H1 (cell line): ENCODE measurements at regions not wholly inside any gene's neighbourhood (a gene's known extent, or its start where the extent isn't known, plus 50 kb on each side); places are given as distances from the start of the nearest gene placed in this dataset.

Experiments used
- CTCF ChIA-PET: fragments of 300-600 bp; sonication (Branson Sonifier 250); formaldehyde crosslinking; loops from one replicate; lab custom pipeline; 2021; ENCODE audit not compliant: partially characterized antibody; lab: Charles Lee
- POLR2A ChIA-PET: fragments of 300-600 bp; sonication (Branson Sonifier 250); formaldehyde crosslinking; loops from one replicate; lab custom pipeline; 2021; ENCODE audit warnings: inconsistent platforms; ENCODE audit not compliant: partially characterized antibody; lab: Charles Lee
- DNase-seq, 2 experiments: peaks; one replicate each; pipeline versions ENCODE4 v3.0.0 to v3.0.0-alpha.2; 2010 to 2022; ENCODE audit warnings: low spot score in 2 of 2, low read depth in 1 of 2, mixed read lengths in 1 of 2
- FAIRE-seq: peaks from 2 replicates; lab custom pipeline; 2011; peaks lifted over from hg19 to GRCh38; lab: Jason Lieb, UNC
- H2AFZ ChIP-seq: 2 replicates; pipeline ENCODE4 v1.8.1; 2012; ENCODE audit warnings: low read length, inconsistent platforms
- H2AK5ac ChIP-seq: 2 replicates; pipeline ENCODE4 v1.6.1; 2013; ENCODE audit warnings: low read depth, low read length
- H2BK120ac ChIP-seq: replicated peaks from 2 replicates; pipeline ENCODE3; 2013; ENCODE audit warnings: low read depth, low read length, inconsistent platforms
- H2BK12ac ChIP-seq: 2 replicates; pipeline ENCODE4 v1.6.1; 2013; ENCODE audit warnings: low read depth, low read length
- H2BK15ac ChIP-seq: 2 replicates; pipeline ENCODE4 v1.6.1; 2013; ENCODE audit warnings: low read length
- H2BK20ac ChIP-seq: 2 replicates; pipeline ENCODE4 v1.6.1; 2013; ENCODE audit warnings: low read length
- H2BK5ac ChIP-seq: 2 replicates; pipeline ENCODE4 v1.6.1; 2013; ENCODE audit warnings: low read depth, low read length
- H3K14ac ChIP-seq: 2 replicates; pipeline ENCODE4 v1.6.1; 2013; ENCODE audit warnings: inconsistent platforms; ENCODE audit not compliant: insufficient read length
- H3K18ac ChIP-seq: 2 replicates; pipeline ENCODE4 v1.6.1; 2013; ENCODE audit warnings: low read length; ENCODE audit errors: extremely low read depth
- H3K23ac ChIP-seq: 2 replicates; pipeline ENCODE4 v1.6.1; 2013; ENCODE audit warnings: inconsistent platforms; ENCODE audit not compliant: insufficient read length
- H3K23me2 ChIP-seq: 2 replicates; pipeline ENCODE4 v1.6.1; 2013; ENCODE audit warnings: low read depth, low read length
- H3K27ac ChIP-seq: 2 replicates; pipeline ENCODE4 v1.6.1; 2011; ENCODE audit warnings: low read depth, low read length, inconsistent platforms
- H3K27me3 ChIP-seq, 4 experiments: replicated peaks in 1 of 4; 1 replicate in 1 of 4; 2 replicates in 3 of 4; pipeline versions ENCODE4 v1.6.1 to v1.8.1; 2011 to 2013; ENCODE audit warnings: low read length in 3 of 4, mild to moderate bottlenecking in 3 of 4, inconsistent platforms in 2 of 4, mixed read lengths in 2 of 4, moderate library complexity in 1 of 4; ENCODE audit not compliant: control insufficient read depth in 3 of 4, insufficient read depth in 3 of 4; ENCODE audit errors: extremely low read depth in 1 of 4
- H3K36me3 ChIP-seq, 4 experiments: 2 replicates each; pipeline versions ENCODE4 v1.6.1 to v1.8.1; 2011 to 2013; ENCODE audit warnings: mild to moderate bottlenecking in 4 of 4, low read length in 3 of 4, moderate library complexity in 2 of 4, control low read depth in 1 of 4, inconsistent platforms in 1 of 4; ENCODE audit not compliant: insufficient read depth in 4 of 4, control insufficient read depth in 2 of 4
- H3K4ac ChIP-seq: replicated peaks from 2 replicates; pipeline ENCODE3; 2013; ENCODE audit warnings: low read length, low read depth, mixed read lengths, inconsistent platforms; ENCODE audit not compliant: insufficient read length
- H3K4me1 ChIP-seq, 4 experiments: replicated peaks in 1 of 4; 1 replicate in 1 of 4; 2 replicates in 3 of 4; pipeline versions ENCODE4 v1.6.1 to v1.8.1; 2011 to 2013; ENCODE audit warnings: low read length in 3 of 4, inconsistent platforms in 2 of 4, mixed read lengths in 1 of 4; ENCODE audit not compliant: insufficient read depth in 4 of 4, control insufficient read depth in 3 of 4
- H3K4me2 ChIP-seq, 2 experiments: 2 replicates each; pipeline versions ENCODE4 v1.6.1 to v1.8.1; 2011 to 2013; ENCODE audit warnings: low read depth in 2 of 2, low read length in 2 of 2, control low read depth in 1 of 2, inconsistent platforms in 1 of 2, mild to moderate bottlenecking in 1 of 2; ENCODE audit not compliant: insufficient read depth in 1 of 2
- H3K4me3 ChIP-seq, 4 experiments: fragments of 200-600, 300-600 bp in 1 of 4; sonication (generic), shearing (Covaris generic), sonication (Bioruptor Twin) in 1 of 4; 2 replicates each; pipeline versions ENCODE4 v1.5.1 to v1.8.1; 2011 to 2016; ENCODE audit warnings: low read length in 4 of 4, low read depth in 3 of 4, control low read depth in 2 of 4, inconsistent platforms in 2 of 4, mild to moderate bottlenecking in 2 of 4, mixed read lengths in 1 of 4, moderate library complexity in 1 of 4; ENCODE audit not compliant: insufficient read depth in 2 of 4; ENCODE audit errors: extremely low read depth in 1 of 4
- H3K56ac ChIP-seq: replicated peaks from 2 replicates; pipeline ENCODE3; 2013; ENCODE audit warnings: low read depth, mild to moderate bottlenecking, mixed read lengths, low read length, inconsistent platforms; ENCODE audit not compliant: insufficient read length
- H3K79me1 ChIP-seq: 2 replicates; pipeline ENCODE4 v1.6.1; 2013; ENCODE audit warnings: low read depth, low read length, control low read depth
- H3K79me2 ChIP-seq, 2 experiments: 2 replicates each; pipeline versions ENCODE4 v1.6.1 to v1.8.1; 2012 to 2013; ENCODE audit warnings: low read length in 2 of 2, mild to moderate bottlenecking in 2 of 2, inconsistent platforms in 1 of 2; ENCODE audit not compliant: insufficient read depth in 2 of 2, control insufficient read depth in 1 of 2
- H3K9ac ChIP-seq, 4 experiments: replicated peaks in 1 of 4; 1 replicate in 1 of 4; 2 replicates in 3 of 4; pipeline versions ENCODE4 v1.6.1 to v1.8.1; 2011 to 2013; ENCODE audit warnings: low read depth in 3 of 4, low read length in 3 of 4, control low read depth in 2 of 4, mild to moderate bottlenecking in 2 of 4, moderate library complexity in 2 of 4, inconsistent platforms in 1 of 4; ENCODE audit errors: extremely low read depth in 1 of 4
- H3K9me3 ChIP-seq, 2 experiments: 2 replicates each; pipeline versions ENCODE4 v1.6.1 to v1.8.1; 2012 to 2013; ENCODE audit warnings: mild to moderate bottlenecking in 2 of 2, moderate library complexity in 2 of 2, control low read depth in 1 of 2, inconsistent platforms in 1 of 2, low read depth in 1 of 2, low read length in 1 of 2, mixed read lengths in 1 of 2; ENCODE audit not compliant: insufficient read depth in 2 of 2
- H4K20me1 ChIP-seq, 2 experiments: replicated peaks in 1 of 2; 2 replicates each; pipeline versions ENCODE3 to v1.8.1; 2011 to 2013; ENCODE audit warnings: inconsistent platforms in 2 of 2, low read length in 2 of 2, mild to moderate bottlenecking in 1 of 2; ENCODE audit not compliant: insufficient read depth in 2 of 2, control insufficient read depth in 1 of 2
- H4K5ac ChIP-seq: 2 replicates; pipeline ENCODE4 v1.6.1; 2013; ENCODE audit warnings: low read length, low read depth, mixed read lengths, inconsistent platforms; ENCODE audit not compliant: insufficient read length
- H4K8ac ChIP-seq: 2 replicates; pipeline ENCODE4 v1.8.0; 2013; ENCODE audit warnings: mild to moderate bottlenecking, moderate library complexity, low read length, inconsistent platforms; ENCODE audit not compliant: insufficient read depth; ENCODE audit errors: extremely low read depth
- H4K91ac ChIP-seq: replicated peaks from 2 replicates; pipeline ENCODE3; 2013; ENCODE audit warnings: low read length, mixed read lengths, inconsistent platforms; ENCODE audit not compliant: insufficient read length
- CBX5 ChIP-seq: fragments of 300-800, 300-1000 bp; sonication (generic); IDR thresholded peaks from 2 replicates; pipeline ENCODE4 v1.7.1; 2016; ENCODE audit warnings: antibody characterized with exemption, low read length, low read depth
- KDM1A ChIP-seq: fragments of 200-600, 300-600 bp; sonication (generic); IDR thresholded peaks from 2 replicates; pipeline ENCODE4 v1.7.1; 2016; ENCODE audit warnings: mild to moderate bottlenecking, low read length, borderline replicate concordance
- NRF1 ChIP-seq: IDR thresholded peaks from 2 replicates; pipeline ENCODE4 v1.6.1; 2011; ENCODE audit warnings: mild to moderate bottlenecking, low read depth, low read length, improper control_type of control experiment
- POLR2A ChIP-seq, 2 experiments: IDR thresholded peaks; 1 replicate in 1 of 2; 2 replicates in 1 of 2; pipeline ENCODE4 v1.6.1; 2011; ENCODE audit warnings: low read depth in 2 of 2, low read length in 2 of 2, mild to moderate bottlenecking in 2 of 2; ENCODE audit errors: control extremely low read depth in 1 of 2
- SRF ChIP-seq: IDR thresholded peaks from 2 replicates; pipeline ENCODE4 v1.6.1; 2011; ENCODE audit warnings: mild to moderate bottlenecking, low read depth, low read length, moderate library complexity
- SUZ12 ChIP-seq: fragments of 200-600 bp; sonication (generic); IDR thresholded peaks from 2 replicates; pipeline ENCODE4 v1.6.1; 2012; ENCODE audit warnings: mild to moderate bottlenecking, inconsistent platforms, low read length, moderate library complexity, mixed read lengths
- TAF7 ChIP-seq: optimal IDR thresholded peaks from 2 replicates; pipeline ENCODE3; 2011; ENCODE audit warnings: low read depth, mild to moderate bottlenecking, inconsistent platforms, low read length, moderate library complexity, borderline replicate concordance
- YY1 ChIP-seq: IDR thresholded peaks from 2 replicates; pipeline ENCODE4 v1.6.1; 2011; ENCODE audit warnings: low read depth, mild to moderate bottlenecking, low read length
- WGBS, 2 experiments: shearing (Covaris generic) in 1 of 2; methylation state at CpG; one replicate each; pipeline versions ENCODE4 v1.1.6 to v1.1.7; 2013 to 2015; ENCODE audit warnings: low lambda C conversion rate in 2 of 2, mixed read lengths in 2 of 2, inconsistent platforms in 1 of 2, low coverage in 1 of 2, missing lambda C conversion rate in 1 of 2; ENCODE audit not compliant: insufficient replicate concordance in 2 of 2, insufficient coverage in 1 of 2, insufficient read length in 1 of 2; ENCODE audit errors: extremely low coverage in 1 of 2, missing lambda C conversion rate in 1 of 2; 5-methylcytosine and 5-hydroxymethylcytosine counted together
- TF ChIP-seq, protein P1 (sequence below): IDR thresholded peaks from 2 replicates; pipeline ENCODE4 v1.6.1; 2011; ENCODE audit warnings: low read length, improper control_type of control experiment

DNA sequence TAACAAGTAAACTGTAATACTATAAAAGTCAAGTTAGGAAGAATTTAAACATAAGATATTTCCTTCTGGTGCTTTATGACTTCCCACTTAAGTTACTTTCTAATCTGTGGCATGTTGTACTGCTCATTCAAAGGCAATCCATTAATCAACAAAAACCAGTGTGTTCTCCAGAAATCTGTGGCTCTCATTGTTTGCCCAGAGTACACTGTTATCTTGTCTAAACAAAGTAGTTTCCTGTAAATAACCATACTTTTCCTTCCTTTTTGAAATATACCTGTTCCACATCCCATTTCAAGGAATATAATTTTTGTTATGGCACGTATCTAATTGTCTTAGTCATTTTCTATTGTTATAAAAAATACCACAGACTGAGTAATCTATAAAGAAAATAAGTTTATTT lies 184.1 kb downstream of the CCER1 start:
- Histone ChIP-seq H3K4ac (no peak overlapping the region), H3K18ac (no peak overlapping the region), H3K4me2 (no peak overlapping the region), H3K27me3 (peaks cover 0 to 1% (median 0%) of the 10 kb centered on the region in 4 experiments; a peak in 1 of 7 replicates), H2BK120ac (no peak overlapping the region), H3K79me2 (no peaks in the 10 kb centered on the region), H3K27ac (no peak overlapping the region), H3K4me1 (no peaks in the 10 kb centered on the region), H3K14ac (no peak overlapping the region), H3K23ac (no peak overlapping the region), H3K79me1 (no peaks in the 10 kb centered on the region), H2AK5ac (no peak overlapping the region), H4K5ac (no peak overlapping the region), H2BK15ac (no peak overlapping the region), H3K36me3 (no peaks in the 10 kb centered on the region), H4K8ac (no peak overlapping the region), H2AFZ (no peak overlapping the region), H3K9me3 (no peaks in the 10 kb centered on the region), H2BK5ac (no peak overlapping the region), H3K9ac (no peak overlapping the region), H2BK12ac (no peak overlapping the region), H3K4me3 (no peak overlapping the region), H4K91ac (no peak overlapping the region), H4K20me1 (no peaks in the 10 kb centered on the region), H3K23me2 (no peaks in the 10 kb centered on the region), H2BK20ac (no peak overlapping the region), H3K56ac (no peak overlapping the region)
- TF ChIP-seq NRF1 (no peak), CBX5 (no peak), POLR2A (IDR thresholded peaks at IDR 0.05; ENCODE audit: control extremely low read depth in 1 of 2, low read depth in 2 of 2, low read length in 2 of 2) (no peak), SUZ12 (no peak), TAF7 (no peak), SRF (no peak), KDM1A (no peak), YY1 (no peak)
- TF ChIP-seq, protein P1, sequence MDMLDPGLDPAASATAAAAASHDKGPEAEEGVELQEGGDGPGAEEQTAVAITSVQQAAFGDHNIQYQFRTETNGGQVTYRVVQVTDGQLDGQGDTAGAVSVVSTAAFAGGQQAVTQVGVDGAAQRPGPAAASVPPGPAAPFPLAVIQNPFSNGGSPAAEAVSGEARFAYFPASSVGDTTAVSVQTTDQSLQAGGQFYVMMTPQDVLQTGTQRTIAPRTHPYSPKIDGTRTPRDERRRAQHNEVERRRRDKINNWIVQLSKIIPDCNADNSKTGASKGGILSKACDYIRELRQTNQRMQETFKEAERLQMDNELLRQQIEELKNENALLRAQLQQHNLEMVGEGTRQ = no peak
- WGBS, 2 experiments = 100% methylated on average over 1 of the region's 1 CpG; no CpG with 5 or more reads in 1 of the 2 experiments
- POLR2A ChIA-PET = no interaction called here
- DNase-seq (no peak), FAIRE-seq (no peak)
- CTCF ChIA-PET = no interaction called here
